GM23248 (cell line): ENCODE measurements at regions not wholly inside any gene's neighbourhood (a gene's known extent, or its start where the extent isn't known, plus 50 kb on each side); places are given as distances from the start of the nearest gene placed in this dataset.

Experiments
- EZH2 ChIP-seq: fragments of 200-600 bp; sonication (generic); IDR thresholded peaks from 2 replicates; pipeline ENCODE4 v1.6.1; 2018; ENCODE audit warnings: antibody characterized with exemption, mild to moderate bottlenecking; ENCODE audit not compliant: insufficient read depth, poor library complexity, severe bottlenecking
- EZH2phosphoT487 ChIP-seq: fragments of 200-600 bp; sonication (generic); IDR thresholded peaks from 2 replicates; pipeline ENCODE4 v1.6.1; 2018; ENCODE audit warnings: antibody characterized with exemption, moderate library complexity, mild to moderate bottlenecking, low read depth; ENCODE audit not compliant: insufficient read depth

DNA sequence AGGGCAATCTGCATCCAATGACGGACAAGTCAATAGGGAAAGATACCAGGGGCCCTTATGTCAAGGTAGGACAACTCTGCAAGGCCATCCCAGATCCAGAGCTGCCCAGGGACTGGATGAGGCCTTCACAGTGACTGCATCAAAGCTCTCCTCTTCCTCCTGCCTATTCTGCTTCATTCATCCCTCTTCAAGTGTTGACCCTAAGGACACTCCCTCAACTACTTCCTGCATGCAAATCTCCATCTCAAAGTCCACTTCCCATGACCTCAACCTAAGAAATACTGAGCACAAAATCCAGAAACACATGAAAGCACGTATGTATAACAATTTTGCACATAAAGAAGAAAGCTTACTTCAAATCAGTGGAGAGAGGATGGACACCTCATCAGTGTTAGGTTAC is 182.3 kb downstream of the AVL9 start:
- TF ChIP-seq EZH2 (no peak), EZH2phosphoT487 (no peak)
